A673 (cell line): ENCODE measurements at regions not wholly inside any gene's neighbourhood (a gene's known extent, or its start where the extent isn't known, plus 50 kb on each side); places are given as distances from the start of the nearest gene placed in this dataset.

Experiments
- BruUV-seq: library from RNA; stranded (reverse); fragments of 400-500 nt; replicated peaks from 2 replicates; lab custom pipeline; 2021; lab: Mats Ljungman, UMichigan
- CTCF ChIA-PET: fragments of 300-600 bp; sonication (Branson Sonifier 250); formaldehyde crosslinking; loops from one replicate; lab custom pipeline; 2022; ENCODE audit warnings: antibody characterized with exemption; lab: Charles Lee
- POLR2A ChIA-PET: fragments of 300-600 bp; sonication (Branson Sonifier 250); formaldehyde crosslinking; loops from one replicate; lab custom pipeline; 2022; ENCODE audit warnings: antibody characterized with exemption; ENCODE audit not compliant: low non-redundant PET; lab: Charles Lee
- DNase-seq: peaks from one replicate; pipeline ENCODE4 v3.0.0-alpha.2; 2015; ENCODE audit warnings: low spot score
- H3K27ac ChIP-seq: fragments of 200-600 bp; sonication (generic); 2 replicates; pipeline ENCODE4 v1.5.1; 2016; ENCODE audit warnings: mixed run types, low read depth, mild to moderate bottlenecking, mixed read lengths, antibody characterized with exemption, low read length; ENCODE audit not compliant: poor library complexity, severe bottlenecking
- H3K27me3 ChIP-seq: fragments of 200-600 bp; sonication (generic); replicated peaks from 2 replicates; pipeline ENCODE4 v1.6.1; 2017; ENCODE audit warnings: mixed run types, low read depth, mild to moderate bottlenecking, mixed read lengths, antibody characterized with exemption, low read length; ENCODE audit not compliant: insufficient read depth, poor library complexity
- H3K36me3 ChIP-seq: fragments of 200-600 bp; sonication (generic); 2 replicates; pipeline ENCODE4 v1.6.1; 2016; ENCODE audit warnings: mixed run types, mild to moderate bottlenecking, mixed read lengths, antibody characterized with exemption, low read length; ENCODE audit not compliant: insufficient read depth, poor library complexity, severe bottlenecking
- H3K4me1 ChIP-seq: fragments of 200-600 bp; sonication (generic); 2 replicates; pipeline ENCODE4 v1.6.1; 2017; ENCODE audit warnings: mixed run types, mild to moderate bottlenecking, mixed read lengths, antibody characterized with exemption, low read length; ENCODE audit not compliant: insufficient read depth, poor library complexity, severe bottlenecking
- H3K4me3 ChIP-seq: fragments of 200-600 bp; sonication (generic); 2 replicates; pipeline ENCODE4 v1.5.1; 2016; ENCODE audit warnings: low read depth, mixed run types, mild to moderate bottlenecking, mixed read lengths, low read length; ENCODE audit not compliant: poor library complexity, severe bottlenecking
- H3K9me3 ChIP-seq: fragments of 200-600 bp; sonication (generic); 2 replicates; pipeline ENCODE4 v1.6.1; 2016; ENCODE audit warnings: mixed run types, low read depth, mild to moderate bottlenecking, mixed read lengths, antibody characterized with exemption, low read length; ENCODE audit not compliant: poor library complexity, severe bottlenecking
- CTCF ChIP-seq: fragments of 300-800, 200-600 bp; sonication (generic); conservative IDR thresholded peaks from 2 replicates; pipeline ENCODE4 v1.5.1; 2017; ENCODE audit warnings: low read depth, mild to moderate bottlenecking, antibody characterized with exemption, low read length, moderate library complexity, mixed read lengths
- EZH2 ChIP-seq: fragments of 200-600 bp; sonication (generic); IDR thresholded peaks from 2 replicates; pipeline ENCODE4 v1.6.1; 2017; ENCODE audit warnings: borderline replicate concordance, low read depth, mild to moderate bottlenecking, mixed read lengths, antibody characterized with exemption, low read length; ENCODE audit not compliant: poor library complexity, severe bottlenecking
- intact Hi-C: fragments of 100-400 bp; cut with micrococcal nuclease; formaldehyde crosslinking; loops from one replicate; pipeline ENCODE4 v1.10.0; 2022; ENCODE audit not compliant: unreplicated experiment

GRCh38 chr3:16090024-16090423 is 84.5 kb upstream of the GALNT15 start:
- intact Hi-C loops: no loop called here
- no TSS peak for BruUV-seq
- Histone ChIP-seq H3K4me1 (no peaks in the 10 kb centered on the region), H3K9me3 (no peaks in the 10 kb centered on the region), H3K27ac (no peak overlapping the region), H3K36me3 (no peaks in the 10 kb centered on the region), H3K27me3 (peaks cover 4% of the 10 kb centered on the region), H3K4me3 (no peak overlapping the region)
- DNase-seq: no peak
- CTCF ChIA-PET: no interaction called here
- TF ChIP-seq CTCF (no peak), EZH2 (no peak)
- POLR2A ChIA-PET: no interaction called here

GRCh38 chr3:16090706-16091105 is 83.8 kb upstream of the GALNT15 start:
- no peak overlapping the region for H3K27ac ChIP-seq
- no peaks in the 10 kb centered on the region for H3K9me3 ChIP-seq
- no peak for DNase-seq
- intact Hi-C loops: no loop called here
- no peak for TF ChIP-seq EZH2
- no peak for TF ChIP-seq CTCF
- H3K36me3 ChIP-seq: no peaks in the 10 kb centered on the region
- H3K4me3 ChIP-seq: no peak overlapping the region
- no TSS peak for BruUV-seq
- ChIA-PET CTCF (no interaction called here), POLR2A (no interaction called here)
- no peaks in the 10 kb centered on the region for H3K4me1 ChIP-seq
- H3K27me3 ChIP-seq: peaks cover 4% of the 10 kb centered on the region

GRCh38 chr3:16092923-16093322 is 81.6 kb upstream of the GALNT15 start:
- no peak overlapping the region for H3K27ac ChIP-seq
- no peaks in the 10 kb centered on the region for H3K36me3 ChIP-seq
- no TSS peak for BruUV-seq
- no peak for DNase-seq
- H3K4me1 ChIP-seq: no peaks in the 10 kb centered on the region
- H3K9me3 ChIP-seq: no peaks in the 10 kb centered on the region
- intact Hi-C loops: no loop called here
- peaks cover 4% of the 10 kb centered on the region for H3K27me3 ChIP-seq
- CTCF ChIA-PET: no interaction called here
- TF ChIP-seq EZH2 (no peak), CTCF (no peak)
- no peak overlapping the region for H3K4me3 ChIP-seq
- POLR2A ChIA-PET: no interaction called here
